HG02885 (cell line): ENCODE measurements at regions not wholly inside any gene's neighbourhood (a gene's known extent, or its start where the extent isn't known, plus 50 kb on each side); places are given as distances from the start of the nearest gene placed in this dataset.

Experiments
- ATAC-seq: cut with Tn5 transposase; IDR thresholded peaks from one replicate; pipeline ENCODE4 v1.9.1; 2021; ENCODE audit warnings: mild to moderate bottlenecking; ENCODE audit not compliant: unreplicated experiment, poor library complexity

DNA sequence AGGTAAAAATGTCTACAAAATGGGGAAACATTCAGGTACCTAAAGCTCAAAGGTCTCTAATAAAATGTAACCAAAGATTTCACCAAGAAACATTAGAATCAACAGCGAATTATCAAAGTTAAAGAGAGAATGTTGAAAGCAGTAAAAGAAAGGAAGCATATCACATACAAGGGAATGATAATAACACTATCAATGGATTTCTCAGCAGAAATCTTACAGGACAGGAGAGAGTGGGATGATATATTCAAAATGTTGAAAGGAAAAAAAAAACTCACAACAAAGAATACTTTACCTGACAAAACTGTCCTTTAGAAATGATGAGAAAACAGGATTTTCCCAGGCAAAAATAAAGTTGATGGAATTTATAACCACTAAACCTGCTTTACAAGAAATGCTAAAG, 591.2 kb upstream of the POU3F3 start:
- ATAC-seq, result no peak

DNA sequence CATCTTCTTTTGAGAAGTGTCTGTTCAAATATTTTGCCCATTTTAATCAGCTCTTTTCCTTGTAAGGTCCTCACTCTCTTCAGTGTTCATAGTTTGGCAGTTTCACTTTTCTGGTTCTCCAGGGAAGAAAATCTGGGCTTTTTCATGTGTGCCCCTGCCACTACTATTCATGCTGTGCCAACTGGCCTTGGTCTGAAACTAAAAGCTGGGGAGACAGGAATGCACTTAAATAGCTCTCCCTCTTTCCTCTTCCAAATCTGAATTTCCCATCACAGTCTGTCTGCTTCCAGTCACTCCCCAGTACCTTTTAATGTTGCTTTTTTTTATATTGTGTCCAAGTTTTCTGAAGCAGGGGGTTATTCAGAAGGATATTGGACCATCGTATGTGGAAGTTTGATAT, 574.3 kb upstream of the POU3F3 start:
- ATAC-seq, result no peak

DNA sequence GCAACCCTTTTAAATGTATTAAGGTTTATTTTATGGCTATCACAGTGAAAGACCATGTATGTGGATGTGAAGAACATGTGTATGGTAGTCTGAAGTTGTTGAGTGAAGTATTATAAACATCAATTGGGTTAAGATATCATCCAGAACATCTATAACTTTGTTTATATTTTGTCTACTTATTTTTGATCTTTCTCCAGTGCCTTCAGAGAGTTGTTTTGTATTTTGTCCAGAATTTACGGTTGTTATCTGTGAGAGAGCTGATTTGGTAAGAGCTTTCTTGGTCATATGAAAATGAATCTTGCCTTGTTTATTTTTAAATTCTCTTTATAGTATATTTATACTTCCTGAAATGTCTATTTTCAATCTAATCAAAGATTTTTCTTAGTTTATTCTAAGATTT, 573.7 kb upstream of the POU3F3 start:
- no peak for ATAC-seq

DNA sequence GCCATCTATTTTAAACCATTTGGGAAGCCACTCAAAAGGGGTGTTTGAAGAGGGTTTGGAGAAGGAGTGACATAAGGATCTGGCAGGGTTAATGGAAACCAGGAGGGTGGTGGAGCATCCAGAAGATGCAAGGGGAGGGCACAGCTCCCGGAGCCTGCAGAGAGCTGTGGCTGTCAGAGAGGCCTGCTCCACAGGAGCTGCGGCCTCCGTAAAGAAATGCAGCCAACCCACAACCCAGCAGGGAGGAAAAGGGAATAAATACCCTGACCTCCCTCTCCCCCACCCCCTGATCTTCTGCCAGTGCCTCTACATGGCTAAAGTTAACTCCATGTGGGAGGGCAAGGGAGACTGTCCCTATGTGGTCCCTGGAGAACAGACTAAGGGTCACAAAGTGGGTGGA, 567.1 kb upstream of the POU3F3 start:
- no peak for ATAC-seq

DNA sequence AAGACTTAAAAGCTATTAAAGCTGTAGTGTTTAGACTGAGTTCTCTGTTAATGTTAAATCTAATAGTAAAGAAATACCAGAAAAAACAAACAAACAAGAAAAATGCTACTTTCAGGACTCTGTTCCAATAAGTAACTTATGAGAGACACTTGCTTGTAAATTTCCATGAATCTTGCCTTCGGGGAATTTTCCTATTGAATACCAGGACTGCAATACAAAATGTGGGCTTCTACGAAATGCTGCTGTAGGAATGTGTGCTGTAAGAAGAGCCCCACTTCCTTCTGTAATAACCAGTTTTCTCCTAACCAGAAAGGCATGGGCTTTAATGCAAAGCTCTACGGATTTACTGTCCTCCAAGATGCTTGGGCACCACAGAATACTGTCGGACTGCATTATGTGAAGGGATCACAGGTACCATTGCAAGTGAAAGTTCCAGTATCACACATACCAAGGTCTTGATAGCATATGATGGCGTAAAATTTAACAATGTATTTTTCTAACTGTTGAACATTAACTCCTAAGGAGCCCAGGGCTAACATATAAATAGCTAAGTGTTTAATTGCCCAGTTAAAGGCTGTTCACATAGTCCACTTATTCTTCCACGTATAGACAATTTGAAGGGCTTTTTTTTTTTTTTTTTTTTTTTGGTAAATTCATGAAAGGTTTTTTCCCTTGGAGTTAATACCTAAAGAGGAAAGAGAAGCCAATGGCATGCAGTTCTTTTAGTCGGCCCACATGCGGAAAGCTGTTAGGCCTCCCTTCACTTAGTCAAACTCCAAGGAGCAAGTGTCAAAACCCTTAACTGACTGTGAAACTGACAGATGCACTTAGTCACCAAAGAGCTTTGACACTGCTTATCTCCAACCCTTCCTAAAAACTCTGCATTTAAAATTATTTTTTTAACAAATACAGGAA, 564.0 kb upstream of the POU3F3 start:
- no peak for ATAC-seq

DNA sequence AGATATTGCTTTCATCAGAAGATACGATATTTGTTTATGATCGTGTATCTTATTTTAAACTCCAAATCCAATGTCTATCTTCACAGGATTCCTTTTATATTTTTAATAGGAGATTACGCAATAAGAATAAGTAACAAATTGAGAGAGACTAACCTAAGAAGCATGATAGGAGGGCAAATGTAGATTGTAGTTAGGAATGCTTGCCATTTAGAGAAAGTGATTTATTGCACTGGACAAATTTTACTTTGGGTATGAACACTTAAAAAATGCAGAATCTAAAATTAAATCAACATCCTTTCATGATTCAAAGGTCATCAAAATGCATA, 563.4 kb upstream of the POU3F3 start:
- ATAC-seq, result no peak

DNA sequence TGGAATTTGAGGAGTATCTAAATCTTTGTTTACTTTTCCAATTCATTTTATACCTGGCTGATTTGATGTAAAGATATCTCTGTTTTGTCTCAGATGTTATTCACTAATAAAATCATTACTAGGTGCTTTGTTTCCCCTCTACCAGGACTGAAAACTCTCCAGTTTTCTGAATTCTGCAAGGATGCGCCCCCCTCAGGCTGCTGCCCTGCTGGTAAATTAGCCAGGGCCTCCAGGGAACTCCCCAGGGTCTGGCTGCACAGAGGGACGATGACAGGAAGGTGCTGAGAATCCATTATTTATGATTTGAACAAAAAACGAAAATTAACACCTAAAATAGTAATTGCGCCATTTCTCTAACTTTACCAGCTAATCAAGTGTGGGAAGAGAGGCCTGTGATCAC, 541.2 kb upstream of the POU3F3 start:
- no peak for ATAC-seq

DNA sequence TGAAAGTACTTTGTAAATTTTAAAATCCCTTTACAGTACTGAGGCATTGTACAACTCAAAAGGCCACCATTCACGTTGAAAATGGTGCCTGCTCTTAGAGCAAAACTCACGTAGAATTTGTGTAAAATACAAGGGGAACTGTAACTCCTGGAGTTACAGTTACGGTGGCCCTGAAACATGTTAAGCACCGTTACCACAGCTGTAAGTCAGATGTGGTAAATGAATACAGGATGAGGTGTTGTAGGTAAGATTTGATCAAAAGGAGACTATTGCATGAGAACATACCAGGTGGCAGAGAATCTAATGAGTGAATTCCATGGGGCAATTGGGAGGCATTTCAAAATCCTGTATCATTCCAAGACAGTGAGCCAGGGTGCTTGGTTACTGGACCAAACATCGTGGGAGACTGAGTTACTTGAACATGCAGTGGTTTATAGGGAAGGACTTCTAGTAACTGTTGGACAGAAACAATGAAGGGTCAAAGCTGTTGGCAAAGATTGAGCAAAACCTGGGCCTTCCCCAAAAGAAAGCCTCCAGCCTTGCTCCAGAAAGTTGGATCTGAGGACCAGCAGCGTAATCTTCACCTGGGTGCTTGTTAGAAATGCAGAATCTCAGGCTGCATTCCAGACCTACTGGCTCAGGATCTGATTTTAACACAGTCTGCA, 535.8 kb upstream of the POU3F3 start:
- ATAC-seq, result no peak

DNA sequence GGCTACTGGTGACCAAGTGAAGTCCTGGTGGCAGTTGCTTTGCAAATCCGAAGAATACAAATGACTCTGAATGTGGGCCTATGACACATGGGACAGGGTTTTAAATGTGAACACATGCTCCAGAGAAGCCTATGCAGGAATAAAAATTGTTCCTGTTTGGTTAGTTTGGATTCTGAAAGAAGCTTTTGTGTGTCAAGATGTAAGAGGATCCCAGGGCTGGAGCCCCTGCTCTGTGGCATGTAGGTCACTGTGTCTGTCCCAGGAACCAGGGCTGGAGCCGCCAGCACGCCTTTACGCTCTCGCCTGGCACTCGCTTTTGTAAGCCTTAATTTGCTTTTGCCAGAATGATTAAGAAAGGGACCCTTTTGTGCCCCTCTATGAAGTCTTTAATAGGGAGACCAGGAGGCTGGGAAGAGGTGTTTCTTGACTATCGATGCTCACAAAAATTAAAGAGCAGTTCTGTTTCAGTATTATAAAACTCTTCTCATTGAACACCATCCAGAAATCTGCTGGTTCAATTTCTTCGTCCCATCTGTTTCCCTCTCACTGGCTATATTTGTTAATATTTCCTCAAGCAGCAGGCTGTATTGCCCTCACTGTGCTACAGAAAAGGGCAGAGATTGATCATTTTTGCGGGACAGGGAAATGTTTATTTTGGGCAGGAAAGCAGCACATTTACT, 532.7 kb upstream of the POU3F3 start:
- no peak for ATAC-seq

DNA sequence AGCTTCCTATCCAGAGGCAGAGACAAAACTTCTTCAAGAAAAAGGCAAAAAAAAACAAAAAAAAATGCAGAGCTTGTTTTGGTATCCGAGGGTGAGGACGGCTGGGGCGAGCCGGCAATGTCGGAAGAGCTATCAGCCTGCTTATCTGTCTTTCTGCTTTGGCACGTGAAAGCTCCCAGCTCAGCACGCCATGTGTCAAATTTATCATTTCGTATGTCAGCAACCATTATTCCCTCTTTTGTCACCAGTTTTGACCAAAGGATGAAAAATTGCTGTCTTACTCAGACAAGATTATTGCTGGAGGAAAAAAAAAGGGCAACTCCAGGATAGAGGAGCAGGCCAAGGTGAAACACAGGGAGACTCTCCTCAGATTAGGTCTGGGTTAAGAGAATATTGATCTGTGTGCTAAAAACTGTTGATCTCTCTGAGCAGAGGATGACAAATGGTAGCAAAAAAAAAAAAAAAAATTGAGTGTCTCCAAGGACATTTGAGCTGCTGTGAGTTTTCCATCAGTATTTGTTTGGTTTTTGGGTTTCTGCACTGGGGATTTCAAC, 532.0 kb upstream of the POU3F3 start:
- ATAC-seq, result no peak

DNA sequence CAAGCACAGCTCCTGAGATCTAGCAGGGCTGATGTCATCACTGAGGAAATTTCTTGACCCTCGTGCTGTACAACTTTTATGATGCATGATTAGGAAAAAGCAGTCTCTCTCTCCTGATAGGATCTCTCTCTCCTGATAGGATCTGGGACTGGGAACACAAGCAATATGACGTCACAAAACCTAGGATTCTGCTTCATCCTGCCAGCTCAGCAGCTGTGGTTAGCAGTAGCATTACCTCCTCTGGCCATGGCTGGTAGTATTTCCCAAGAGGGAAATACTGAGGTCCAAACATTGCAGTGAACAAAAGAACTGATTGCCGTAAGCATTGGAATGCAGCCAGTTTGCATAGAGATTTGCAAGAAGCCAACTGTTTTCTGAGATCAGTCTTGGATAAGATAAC, 521.2 kb upstream of the POU3F3 start:
- no peak for ATAC-seq

DNA sequence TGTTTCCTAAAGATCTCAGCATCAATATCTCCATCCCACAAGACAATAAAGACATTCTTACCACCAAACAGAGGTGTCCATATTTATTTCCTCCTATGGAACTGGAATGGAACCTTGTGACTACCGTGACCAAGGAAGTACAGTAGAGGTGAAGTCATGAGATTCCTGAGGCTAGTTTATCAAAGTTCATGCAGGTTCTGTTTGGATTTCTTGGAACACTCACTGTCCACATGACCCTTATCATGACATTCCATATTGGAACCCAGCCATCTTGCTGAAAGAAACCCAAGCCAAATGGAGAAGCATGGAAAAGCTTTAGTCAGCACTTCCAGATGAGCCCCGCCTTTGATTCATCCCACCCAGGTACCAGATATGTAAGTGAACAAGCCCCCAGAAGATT, 516.0 kb upstream of the POU3F3 start:
- ATAC-seq, result no peak

DNA sequence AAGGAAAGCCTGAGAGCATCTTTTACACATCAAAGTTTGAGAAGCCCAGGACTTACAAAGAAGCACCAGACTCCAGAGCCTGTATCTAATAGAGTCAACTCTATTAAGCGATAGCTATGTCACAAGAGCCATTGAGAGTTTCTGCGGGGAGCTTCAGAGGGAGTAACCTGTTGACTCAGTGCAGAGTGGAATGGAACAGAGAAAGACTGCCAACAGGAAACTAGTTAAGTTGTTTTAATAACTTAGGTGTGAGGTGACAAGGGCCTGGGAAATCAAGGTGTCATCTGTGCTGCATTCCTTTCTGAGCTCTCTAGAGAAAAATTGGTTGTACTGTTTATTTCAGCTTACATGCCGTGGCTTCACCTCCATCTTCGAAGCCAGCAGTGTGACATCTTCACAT, 513.8 kb upstream of the POU3F3 start:
- no peak for ATAC-seq

DNA sequence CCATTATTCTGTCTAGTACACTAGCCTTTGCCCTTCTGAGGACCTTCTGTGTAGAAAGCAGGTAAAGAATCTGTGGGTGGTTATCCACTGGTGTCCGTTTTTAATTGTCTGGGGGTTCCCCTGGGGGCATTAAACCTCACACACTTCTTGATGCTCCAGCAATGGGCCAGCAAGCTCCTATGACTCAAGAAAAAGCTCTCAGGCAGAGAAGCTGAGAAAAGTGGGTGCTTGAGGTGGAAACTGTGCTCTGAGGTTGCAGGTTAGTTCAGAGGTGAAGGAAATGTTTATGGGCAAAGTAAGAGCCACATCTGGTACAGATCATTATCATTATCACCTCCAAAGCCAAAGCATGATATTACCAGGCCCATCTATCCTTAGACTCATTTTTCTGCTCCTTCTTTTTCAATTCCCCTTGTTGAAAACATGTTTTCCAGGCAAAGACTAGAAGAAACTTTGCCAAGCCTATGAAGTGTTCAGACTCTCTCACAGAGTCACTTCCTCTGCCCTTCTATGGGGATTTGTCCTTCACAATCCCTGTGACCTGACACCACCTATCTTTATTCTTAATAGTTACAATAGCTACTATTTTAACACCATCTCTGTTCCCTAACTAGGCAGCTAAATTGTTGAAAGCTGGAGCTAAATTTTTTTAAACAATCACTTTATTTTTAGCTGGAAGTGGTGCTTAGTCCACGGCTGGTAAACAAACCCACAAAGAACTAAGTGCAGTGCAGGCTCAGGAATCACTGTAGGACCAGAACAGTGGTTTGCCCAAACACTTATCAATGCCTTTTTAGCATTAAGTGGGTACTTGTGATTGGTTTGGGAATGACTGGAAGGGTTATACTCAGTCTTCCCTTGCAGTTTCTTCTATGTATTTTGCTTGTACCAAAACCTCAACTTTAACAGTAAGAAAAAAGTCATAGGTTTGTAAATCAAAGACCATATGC, 512.8 kb upstream of the POU3F3 start:
- no peak for ATAC-seq

DNA sequence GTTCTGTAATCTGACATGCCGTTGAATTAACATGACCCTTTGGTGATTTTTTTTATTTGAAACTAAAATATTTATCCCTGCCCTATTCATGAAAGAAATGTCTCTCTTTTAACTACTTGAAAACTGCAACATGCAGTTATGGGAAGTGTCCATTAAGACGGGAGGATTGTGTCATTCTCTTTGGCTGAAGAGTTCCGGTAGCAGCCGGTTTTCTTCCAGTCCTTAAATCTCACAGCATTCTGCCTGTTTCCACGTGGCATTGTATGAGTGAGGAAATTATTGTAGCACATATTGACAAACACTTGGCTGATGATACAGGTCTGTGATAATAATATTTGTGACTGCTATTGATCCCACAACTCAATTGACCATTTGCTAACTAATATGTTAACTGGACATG, 509.6 kb upstream of the POU3F3 start:
- no peak for ATAC-seq

DNA sequence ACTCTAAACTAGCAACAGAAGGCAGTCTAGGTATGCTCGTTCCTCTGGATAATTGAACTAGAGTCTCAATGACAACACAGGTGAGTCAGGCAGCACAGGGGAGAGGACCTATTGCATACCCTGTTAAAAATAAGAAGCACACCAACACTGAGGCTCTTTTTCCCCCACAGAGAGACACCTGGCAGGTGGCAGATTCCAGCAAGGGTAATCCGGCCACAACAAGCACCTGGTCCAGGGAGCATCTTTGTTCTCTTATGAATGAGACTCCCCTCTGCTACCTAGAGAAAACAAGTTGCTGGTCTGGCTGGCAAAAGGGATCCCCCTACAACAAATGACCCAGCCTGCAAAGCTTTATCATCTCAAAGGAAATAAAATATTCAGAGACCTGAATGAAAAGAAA, 508.9 kb upstream of the POU3F3 start:
- ATAC-seq, result no peak

DNA sequence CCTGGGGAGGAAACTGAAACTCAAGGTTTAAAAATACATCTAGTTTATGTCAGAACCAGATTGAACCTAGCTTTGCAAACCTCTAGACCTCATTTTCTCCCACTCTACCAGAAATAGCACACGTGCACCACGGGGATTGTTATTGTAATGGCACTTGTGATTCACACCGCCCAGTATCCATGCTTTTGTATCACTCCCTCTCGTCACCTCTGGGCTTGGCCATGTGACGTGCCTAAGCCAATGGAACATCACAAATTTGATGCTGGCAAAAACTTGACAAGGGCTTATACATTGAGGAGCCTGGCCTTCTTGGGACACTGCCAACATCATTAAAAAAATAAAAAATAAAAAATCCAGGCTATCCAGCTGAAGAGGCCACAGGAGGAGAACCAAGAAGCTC, 495.8 kb upstream of the POU3F3 start:
- no peak for ATAC-seq

DNA sequence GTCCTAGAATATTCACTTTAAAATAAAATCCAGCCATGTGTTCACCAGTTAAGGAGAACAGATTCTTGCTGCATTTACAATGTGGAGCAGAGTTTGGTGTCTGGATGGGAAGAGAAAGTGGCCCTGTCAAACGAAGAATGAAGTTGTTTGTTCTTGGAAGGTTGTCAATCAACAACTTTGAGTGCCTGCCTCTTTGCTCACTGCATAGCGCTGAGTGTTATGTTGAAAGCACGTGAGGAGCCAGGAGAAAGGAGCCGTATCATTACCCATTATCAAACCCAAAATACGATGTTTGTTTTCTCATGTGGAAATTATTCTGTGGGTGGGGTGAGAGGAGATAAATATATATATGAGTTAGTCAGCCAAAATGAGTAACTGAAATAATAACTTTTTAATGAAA, 492.5 kb upstream of the POU3F3 start:
- no peak for ATAC-seq

DNA sequence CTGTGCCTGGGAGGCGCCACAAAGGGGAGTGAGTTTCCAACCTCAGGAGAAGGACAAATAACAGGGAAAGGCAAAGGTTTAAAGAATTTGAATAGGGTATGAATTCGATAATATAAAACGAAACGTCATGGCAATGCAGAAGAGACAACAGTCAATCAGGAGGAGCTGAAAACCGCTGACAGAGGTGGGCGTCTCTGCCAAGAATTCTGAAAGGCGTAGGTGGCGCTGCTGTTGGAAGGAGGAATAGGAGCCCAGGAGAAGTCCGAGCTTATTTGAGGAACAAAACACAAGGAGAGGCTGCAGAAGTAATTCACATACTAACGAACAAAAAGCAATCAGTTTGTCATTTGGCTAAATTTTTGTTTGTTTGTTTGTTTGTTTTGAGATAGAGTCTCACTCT, 485.8 kb upstream of the POU3F3 start:
- ATAC-seq, result no peak

DNA sequence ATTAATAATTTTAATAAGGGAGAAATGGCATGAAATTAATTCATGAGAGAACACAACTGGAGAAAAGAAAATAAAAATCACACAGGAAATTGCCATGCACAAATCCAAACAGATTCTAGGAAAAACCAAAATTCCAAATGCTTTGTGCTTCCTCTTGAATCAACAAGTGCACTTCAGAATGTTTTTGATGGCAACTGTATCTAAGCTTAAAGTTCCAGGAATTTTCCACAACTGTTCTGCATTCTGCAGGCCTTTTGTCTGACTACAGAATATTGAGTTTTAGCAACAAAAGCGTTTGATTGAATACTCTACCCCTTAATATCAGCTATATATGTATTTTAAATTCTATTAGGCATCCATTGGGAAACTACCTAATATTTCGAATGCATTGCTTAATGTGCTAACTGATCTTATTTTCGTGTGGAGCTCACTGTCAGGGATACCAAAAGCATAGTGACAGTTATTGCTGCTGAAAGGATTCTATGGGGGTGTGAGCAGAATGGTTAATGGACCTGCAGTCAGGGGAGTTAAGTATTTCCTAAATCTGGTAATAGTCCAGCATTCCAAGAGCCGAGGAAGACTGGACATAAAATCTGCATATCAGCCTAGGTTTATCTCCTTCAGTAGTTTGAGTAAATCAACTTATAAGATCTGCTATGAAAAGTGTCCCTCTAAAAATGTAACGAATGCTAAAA, 482.7 kb upstream of the POU3F3 start:
- no peak for ATAC-seq
